ENCODE measurements at regions not wholly inside any gene's neighbourhood (a gene's known extent, or its start where the extent isn't known, plus 50 kb on each side); places are given as distances from the start of the nearest gene placed in this dataset.

- TF ChIP-seq BHLHE40 (IDR thresholded peaks at IDR 0.05; ENCODE audit: low read length) (no peak), BATF2 (CRISPR knock-in tag; IDR thresholded peaks at IDR 0.05) (no peak)
These were observed 279.5 kb downstream of the ZNF326 start (continued) for GRCh38 chr1:90274376-90274775.

GRCh38 chr1:90273241-90273774, 278.4 kb downstream of the ZNF326 start:
- BruUV-seq (replicated peaks) = no TSS peak
- in situ Hi-C loops (cut with HindIII; ENCODE audit: extremely low pct_ligation_motif_present, low pct_unique_long_range_greater_than_20kb) (no loop called here), intact Hi-C loops (cut with micrococcal nuclease; ENCODE audit: unreplicated experiment) (no loop called here)
- ATAC-seq (no peak), FAIRE-seq (no peak), DNase-seq (ENCODE audit: low spot score) (no peak)
- CTCF ChIA-PET (ENCODE audit: low intra/inter-chr PET ratio, low total read pairs) = no interaction called here
- Histone ChIP-seq H3K36me3 (replicated peaks in 1 of 2; ENCODE audit: control insufficient read depth in 1 of 2, insufficient read depth in 2 of 2, low read length in 2 of 2) (no peaks in the 10 kb centered on the region), H3K27me3 (ENCODE audit: control insufficient read depth in 1 of 2, insufficient read depth in 2 of 2, low read length in 2 of 2) (no peaks in the 10 kb centered on the region), H3K79me2 (ENCODE audit: insufficient read depth, low read length) (no peaks in the 10 kb centered on the region), H3K9ac (ENCODE audit: insufficient read depth, low read depth, low read length) (no peak overlapping the region), H3K4me3 (replicated peaks in 1 of 3; ENCODE audit: insufficient read depth in 1 of 3, low read depth in 2 of 3, low read length in 3 of 3) (no peak overlapping the region), H3K4me2 (ENCODE audit: low read depth, low read length) (no peak overlapping the region), H3K9me3 (ENCODE audit: low read length) (no peaks in the 10 kb centered on the region), H4K20me1 (ENCODE audit: insufficient read depth, low read length) (no peaks in the 10 kb centered on the region), H3K4me1 (ENCODE audit: insufficient read depth, low read length) (no peaks in the 10 kb centered on the region), H3K27ac (ENCODE audit: extremely low read length, insufficient read depth, low read length) (no peak overlapping the region), H2AFZ (ENCODE audit: low read length) (no peak overlapping the region)
- POLR2A ChIA-PET = no interaction called here
- no peak for TF ChIP-seq PPARG (CRISPR knock-in tag; conservative IDR thresholded peaks at IDR 0.05)
- no peak for TF ChIP-seq MTF1 (CRISPR knock-in tag; IDR thresholded peaks at IDR 0.05)
- no peak for TF ChIP-seq ZHX1 (CRISPR knock-in tag; IDR thresholded peaks at IDR 0.05; ENCODE audit: low read depth)
- TF ChIP-seq ZNF234 (CRISPR knock-in tag; conservative IDR thresholded peaks at IDR 0.05) = no peak
- no peak for TF ChIP-seq MAFK (conservative IDR thresholded peaks at IDR 0.05 in 1 of 2, IDR thresholded peaks at IDR 0.05 in 1 of 2; ENCODE audit: low read length in 2 of 2)
- TF ChIP-seq KLF16 (CRISPR knock-in tag; IDR thresholded peaks at IDR 0.05) = no peak
- TF ChIP-seq EZH2 (conservative IDR thresholded peaks at IDR 0.05; ENCODE audit: low read depth, low read length) = no peak
- no peak for TF ChIP-seq NKX3-1 (CRISPR knock-in tag; IDR thresholded peaks at IDR 0.05)
- TF ChIP-seq ZNF20 (CRISPR knock-in tag; IDR thresholded peaks at IDR 0.05) = no peak
- TF ChIP-seq ZBTB34 (CRISPR knock-in tag; IDR thresholded peaks at IDR 0.05) = no peak
- no peak for TF ChIP-seq THAP9 (CRISPR knock-in tag; IDR thresholded peaks at IDR 0.05; ENCODE audit: borderline replicate concordance)
- no peak for TF ChIP-seq ZBTB43 (CRISPR knock-in tag; conservative IDR thresholded peaks at IDR 0.05)

Data from HepG2 (cell line).